ENCODE measurements at regions not wholly inside any gene's neighbourhood (a gene's known extent, or its start where the extent isn't known, plus 50 kb on each side); places are given as distances from the start of the nearest gene placed in this dataset.

GRCh38 chr2:33728106-33728505 lies 129.0 kb upstream of the FAM98A start:
- DNase-seq (ENCODE audit: low spot score): no peak
- H3K27ac ChIP-seq: no peak overlapping the region
- H3K4me3 ChIP-seq: no peak overlapping the region
- TF ChIP-seq CTCF (IDR thresholded peaks at IDR 0.05): no peak

GRCh38 chr2:33727361-33728032 lies 128.4 kb upstream of the FAM98A start:
- TF ChIP-seq CTCF (IDR thresholded peaks at IDR 0.05): no peak
- Histone ChIP-seq H3K4me3 (no peak overlapping the region), H3K27ac (no peak overlapping the region)
- no peak for DNase-seq (ENCODE audit: low spot score)

- no peak for DNase-seq (ENCODE audit: low spot score)
- no peak overlapping the region for H3K4me3 ChIP-seq
- no peak overlapping the region for H3K27ac ChIP-seq
- no peak for TF ChIP-seq CTCF (IDR thresholded peaks at IDR 0.05)
These were observed 127.3 kb upstream of the FAM98A start for GRCh38 chr2:33726415-33726814.

GRCh38 chr2:33723329-33723728 lies 124.2 kb upstream of the FAM98A start:
- no peak overlapping the region for H3K27ac ChIP-seq
- no peak for TF ChIP-seq CTCF (IDR thresholded peaks at IDR 0.05)
- no peak for DNase-seq (ENCODE audit: low spot score)
- no peak overlapping the region for H3K4me3 ChIP-seq

- TF ChIP-seq CTCF (IDR thresholded peaks at IDR 0.05): no peak
- DNase-seq (ENCODE audit: low spot score): no peak
- Histone ChIP-seq H3K4me3 (no peak overlapping the region), H3K27ac (no peak overlapping the region)
These were observed 120.0 kb upstream of the FAM98A start for GRCh38 chr2:33719067-33719466.

GRCh38 chr2:33712674-33713073 lies 113.6 kb upstream of the FAM98A start:
- Histone ChIP-seq H3K27ac (no peak overlapping the region), H3K4me3 (no peak overlapping the region)
- DNase-seq (ENCODE audit: low spot score): no peak
- TF ChIP-seq CTCF (IDR thresholded peaks at IDR 0.05): no peak

- Histone ChIP-seq H3K27ac (no peak overlapping the region), H3K4me3 (no peak overlapping the region)
- TF ChIP-seq CTCF (IDR thresholded peaks at IDR 0.05): no peak
- no peak for DNase-seq (ENCODE audit: low spot score)
These were observed 110.9 kb upstream of the FAM98A start for GRCh38 chr2:33709951-33710350.
